Fibroblast of skin of right quadriceps (primary cell): ENCODE measurements at regions not wholly inside any gene's neighbourhood (a gene's known extent, or its start where the extent isn't known, plus 50 kb on each side); places are given as distances from the start of the nearest gene placed in this dataset.

Source experiments
- DNase-seq: peaks from one replicate; pipeline ENCODE4 v3.0.0-alpha.2; 2013

DNA sequence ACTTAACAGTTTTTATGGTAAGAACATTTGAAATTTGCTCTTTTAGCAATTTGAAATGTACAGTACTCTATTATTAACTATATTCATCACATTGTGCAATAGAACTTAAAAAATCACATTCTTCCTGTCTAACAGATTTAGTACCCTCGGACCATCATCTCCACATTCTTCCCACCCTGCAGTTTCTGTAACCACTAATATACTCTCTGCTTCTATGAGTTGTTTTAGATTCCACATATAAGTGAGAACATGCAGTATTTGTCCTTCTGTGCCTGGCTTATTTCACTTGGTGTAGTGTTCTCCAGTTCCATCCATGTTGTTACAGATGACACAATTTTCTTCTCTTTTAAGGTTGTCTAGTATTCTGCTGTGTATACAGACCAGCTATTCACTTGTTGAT lies 88.9 kb upstream of the SEC61G start:
- peak; percentile 50 for DNase-seq

DNA sequence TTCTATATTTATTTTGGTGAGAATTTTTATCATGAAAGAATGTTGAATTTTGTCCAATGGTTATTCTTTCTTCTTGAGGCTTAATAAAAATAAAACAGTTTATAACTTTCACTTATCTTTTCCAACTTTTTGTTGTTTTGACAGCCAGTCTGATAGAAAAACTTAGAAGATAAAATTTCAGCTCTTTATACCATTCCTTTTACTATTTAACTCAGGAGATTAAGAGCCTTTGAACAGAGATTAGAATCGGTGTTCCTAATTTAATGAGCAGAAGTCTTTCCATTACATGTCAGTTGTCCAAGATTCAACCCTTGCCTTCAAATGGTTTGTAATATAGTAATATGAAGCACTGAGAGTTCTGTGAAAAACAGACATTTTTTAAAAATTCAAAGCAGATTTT lies 97.8 kb upstream of the SEC61G start:
- DNase-seq, result no peak

DNA sequence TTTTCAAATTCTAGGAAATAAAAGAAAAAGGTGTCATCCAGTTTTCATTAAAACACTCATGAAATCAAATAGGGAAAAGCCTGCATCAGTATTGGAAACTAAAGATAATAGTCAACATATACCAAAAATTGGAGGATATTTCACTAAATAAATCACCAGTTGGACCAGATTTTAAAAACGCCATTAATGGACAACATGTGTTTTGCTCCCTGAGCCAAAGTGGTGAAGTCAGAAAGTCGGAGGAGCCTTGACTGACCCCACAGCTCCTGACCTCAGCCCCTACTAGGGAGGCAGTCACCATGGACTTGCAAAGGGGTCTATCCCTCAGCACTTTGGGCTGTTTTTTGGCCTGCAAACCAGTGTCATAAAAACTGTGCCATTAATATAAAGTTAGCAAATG lies 98.3 kb upstream of the SEC61G start:
- no peak for DNase-seq

DNA sequence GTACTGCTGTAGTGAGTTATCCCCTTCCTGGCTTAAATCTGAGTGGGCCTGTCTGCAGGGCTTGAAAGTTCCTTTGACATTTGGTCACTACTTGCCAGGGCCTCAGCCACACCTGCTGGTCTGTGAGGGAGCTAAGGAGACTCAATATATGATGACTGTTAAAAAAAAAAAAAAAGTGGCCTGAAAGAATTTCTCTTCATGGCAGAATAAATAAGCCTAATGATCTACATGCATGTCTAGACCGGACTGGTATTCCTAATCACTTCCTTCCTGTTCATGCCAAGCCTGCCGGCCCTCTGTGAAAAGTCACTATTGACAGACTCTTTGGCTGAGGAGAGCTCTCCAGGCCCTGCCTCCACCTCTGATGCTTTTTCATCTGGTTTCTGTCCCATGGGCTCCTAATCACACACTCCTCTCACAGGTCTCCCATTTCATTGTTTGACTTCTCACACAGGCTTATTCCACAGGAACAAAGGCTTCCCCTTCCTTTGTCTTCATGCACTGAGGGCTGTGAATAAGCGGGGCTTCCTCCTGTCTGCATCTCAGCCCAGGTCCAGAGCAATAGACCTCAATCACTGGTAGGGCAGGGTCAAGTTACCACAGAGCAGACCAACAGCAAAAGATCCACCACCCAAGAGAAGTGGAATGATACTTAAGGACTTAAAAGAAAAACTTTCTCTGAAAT lies 99.1 kb upstream of the SEC61G start:
- DNase-seq, result no peak

DNA sequence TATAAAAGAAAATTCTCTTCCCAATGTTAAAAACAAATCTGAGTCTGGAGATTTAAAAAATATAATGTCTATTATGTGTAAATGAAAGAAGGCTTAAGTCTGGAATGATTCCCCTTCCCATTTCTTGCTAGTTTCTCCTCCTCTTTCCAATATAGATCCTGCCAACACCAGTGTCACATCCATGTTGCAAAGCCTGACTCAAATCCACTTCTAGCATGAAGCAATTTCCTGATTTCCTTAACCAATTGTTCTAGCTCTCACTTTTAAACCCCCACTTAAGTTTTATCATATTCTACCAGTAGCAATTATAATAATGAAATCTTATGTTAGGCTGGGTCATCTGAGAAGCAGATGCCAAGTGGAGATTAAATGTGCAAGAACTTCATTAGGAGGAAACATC lies 100.1 kb upstream of the SEC61G start:
- DNase-seq, result no peak

DNA sequence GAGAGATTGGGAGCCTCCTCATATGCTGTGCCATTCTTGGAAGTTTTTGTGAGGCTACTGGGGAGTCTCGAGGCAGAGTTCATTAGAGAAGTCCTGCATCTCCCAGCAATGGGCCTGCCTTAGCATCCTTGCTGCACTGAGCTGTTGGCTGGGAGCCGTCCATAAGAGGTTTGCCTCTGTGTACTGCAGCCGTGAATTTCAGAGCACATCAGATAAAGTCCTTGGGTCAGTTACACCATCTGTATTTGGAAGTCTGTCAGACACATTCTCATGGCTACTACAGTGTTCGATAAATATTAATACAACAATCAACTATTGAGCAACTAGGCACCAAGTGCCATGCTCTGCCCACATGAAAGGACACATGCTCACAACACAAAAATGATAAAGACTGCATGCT lies 100.5 kb upstream of the SEC61G start:
- DNase-seq, result no peak

DNA sequence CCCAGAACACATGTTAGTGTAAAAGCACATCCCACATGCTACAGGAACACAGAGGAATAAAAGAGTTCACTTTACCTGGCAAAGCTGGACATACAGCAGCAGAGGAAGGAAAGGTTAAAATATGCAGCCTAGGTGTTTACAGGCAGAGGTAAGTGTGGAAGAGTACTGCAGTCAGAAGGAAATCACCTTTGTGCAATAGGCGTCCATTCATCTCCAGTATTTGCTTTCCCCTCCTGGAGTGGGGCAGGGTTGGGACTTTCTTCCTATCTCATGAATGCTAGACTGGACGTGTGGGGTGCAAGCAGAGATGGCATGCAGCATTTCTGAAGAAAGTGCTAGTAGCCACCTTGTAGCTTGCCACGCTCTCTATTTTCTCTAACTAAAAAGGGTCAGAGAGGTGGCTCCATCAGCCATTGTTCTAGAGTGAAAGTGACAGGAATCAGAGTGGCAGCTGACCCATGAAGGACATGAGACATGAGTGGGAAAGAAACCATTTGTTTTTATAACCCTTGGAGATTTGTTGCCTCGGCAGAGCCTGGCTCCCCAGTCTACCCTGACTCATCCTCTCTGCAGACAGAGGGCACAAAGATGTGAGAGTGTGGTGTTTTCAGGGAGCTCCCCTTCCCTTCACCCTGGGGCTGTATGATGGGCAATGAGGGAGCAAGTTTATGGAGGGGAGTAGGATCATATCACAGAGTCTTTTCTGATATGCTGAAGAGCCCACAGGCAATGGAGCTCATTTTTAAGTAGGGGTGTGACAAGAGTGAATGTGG lies 101.2 kb upstream of the SEC61G start:
- DNase-seq, result no peak

DNA sequence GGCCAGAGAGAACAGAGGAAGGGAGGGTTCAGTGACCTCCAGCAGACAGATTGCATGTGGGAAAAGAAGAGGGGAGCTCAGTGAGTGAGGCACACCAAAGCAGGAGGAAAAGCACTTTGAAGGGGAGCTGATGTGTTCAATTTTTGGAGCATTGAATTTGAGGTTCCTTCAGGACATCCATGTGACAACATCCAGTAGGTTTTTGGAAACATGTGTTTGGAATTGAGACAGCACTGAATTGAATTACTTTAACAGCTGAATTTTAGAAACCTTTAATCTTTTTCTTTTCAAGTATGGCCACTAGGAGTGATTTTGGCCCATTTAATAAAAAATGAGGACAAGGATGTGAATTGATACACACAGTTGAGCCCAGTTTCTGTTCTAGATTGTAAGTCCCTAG lies 101.8 kb upstream of the SEC61G start:
- DNase-seq, result no peak

DNA sequence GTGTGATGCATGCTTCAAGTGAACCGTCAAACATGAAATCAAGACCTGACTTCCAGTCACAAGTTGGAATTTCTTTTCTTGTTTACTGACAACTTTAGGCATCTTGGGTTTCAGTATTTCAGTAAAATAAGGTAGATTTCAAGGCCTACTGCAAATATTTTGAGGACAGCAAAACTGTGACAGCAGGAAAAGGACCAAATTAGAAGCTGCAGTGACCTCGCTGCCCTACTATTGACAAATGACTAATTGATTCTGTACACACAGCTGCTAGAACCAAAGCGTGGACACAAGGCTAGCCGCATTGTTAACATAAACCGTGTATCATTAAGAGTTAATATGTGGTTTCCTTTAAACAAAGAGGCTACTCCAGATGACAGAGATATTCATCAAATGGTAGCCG lies 105.7 kb upstream of the SEC61G start:
- no peak for DNase-seq

DNA sequence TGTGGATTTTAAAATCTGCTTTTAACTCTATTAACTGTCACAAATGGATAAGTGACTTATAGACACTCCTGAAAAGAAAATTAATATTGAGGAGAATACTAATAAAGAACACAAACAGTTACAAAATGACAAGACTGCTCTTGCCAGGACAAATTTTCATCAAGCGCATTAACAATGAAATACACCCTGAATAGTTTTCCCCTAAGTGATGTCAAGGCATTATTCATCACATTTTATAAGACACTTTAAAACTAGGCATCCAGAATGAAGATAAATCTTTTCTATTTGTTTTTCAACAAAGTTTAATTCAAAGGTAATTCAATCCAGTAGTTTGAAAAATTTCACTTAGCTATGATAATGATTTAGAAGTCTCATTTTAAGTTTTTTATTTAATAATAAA lies 110.5 kb upstream of the SEC61G start:
- DNase-seq, result no peak

DNA sequence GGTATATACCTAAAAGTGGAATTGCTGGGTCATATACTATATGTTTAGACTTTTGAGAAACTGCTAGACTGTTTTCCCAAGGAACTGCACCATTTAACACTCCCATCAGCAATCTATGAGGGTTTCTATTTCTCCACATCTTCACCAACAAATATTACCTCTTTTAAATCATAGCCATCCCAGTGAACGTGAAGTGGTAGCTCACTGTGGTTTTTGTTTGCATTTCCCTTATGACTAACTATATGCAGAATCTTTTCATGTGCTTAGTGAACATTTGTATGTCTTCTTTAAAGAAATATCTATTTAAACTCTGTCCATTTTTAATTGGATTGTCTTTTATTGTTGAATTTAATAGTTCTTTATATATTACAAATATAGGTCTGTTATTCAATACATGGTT lies 115.8 kb upstream of the SEC61G start:
- no peak for DNase-seq

DNA sequence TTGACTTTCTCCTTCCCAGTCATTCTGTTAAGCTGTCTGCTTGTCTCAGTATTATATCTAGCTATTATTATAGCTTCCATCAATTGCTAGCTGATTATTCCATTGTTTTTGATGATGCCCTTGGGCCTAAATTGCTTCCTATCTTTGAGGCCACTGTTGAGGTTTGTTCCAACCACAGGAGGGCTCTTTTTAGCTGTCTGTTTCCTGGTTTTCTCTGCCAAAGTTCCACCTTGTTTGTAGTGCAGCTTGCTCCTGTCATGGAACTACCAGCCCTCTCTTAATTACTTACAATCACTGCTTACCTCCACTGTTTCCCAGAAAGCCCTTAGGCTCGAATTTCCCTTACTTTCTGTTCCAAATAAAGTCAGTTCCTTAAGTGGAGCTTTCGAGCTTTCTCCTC lies 118.7 kb upstream of the SEC61G start:
- DNase-seq, result no peak

DNA sequence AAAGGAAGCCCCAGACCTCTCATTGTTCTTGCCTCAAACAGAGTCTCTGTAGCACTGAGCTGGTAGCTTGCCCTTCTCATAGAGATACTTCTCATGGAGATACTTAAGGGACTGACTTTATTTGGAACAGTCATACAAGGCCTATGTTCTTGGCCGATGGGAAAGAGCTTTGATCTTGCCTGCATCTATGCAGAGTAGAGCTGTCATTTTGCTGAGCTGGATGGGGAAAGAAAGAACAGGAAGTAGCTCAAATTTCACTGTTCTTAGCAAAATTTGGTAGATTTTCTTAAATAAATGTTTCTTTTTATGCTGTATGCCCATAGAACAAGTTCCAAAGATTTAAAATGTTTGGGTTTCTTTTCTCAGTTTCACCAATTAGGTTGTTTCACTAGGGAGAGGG lies 119.3 kb upstream of the SEC61G start:
- no peak for DNase-seq

DNA sequence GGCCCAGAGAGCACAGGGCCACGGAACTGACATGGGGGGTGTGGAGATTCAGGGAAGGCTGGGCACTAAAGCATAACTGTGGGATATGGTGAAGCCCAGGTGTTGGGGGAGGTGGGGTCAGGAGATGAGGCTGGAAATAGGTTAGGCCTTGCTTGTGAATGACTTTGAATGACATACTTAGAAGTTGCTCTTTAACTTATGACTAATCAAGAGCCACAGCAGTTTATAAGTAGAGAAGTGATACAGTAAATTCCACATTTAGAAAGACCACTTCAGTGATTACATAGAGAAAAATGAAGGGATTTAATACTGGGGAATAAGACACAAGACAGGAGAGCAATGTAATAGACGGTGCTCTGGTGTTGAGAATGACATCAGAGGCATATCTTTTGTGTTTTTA lies 120.8 kb upstream of the SEC61G start:
- no peak for DNase-seq

DNA sequence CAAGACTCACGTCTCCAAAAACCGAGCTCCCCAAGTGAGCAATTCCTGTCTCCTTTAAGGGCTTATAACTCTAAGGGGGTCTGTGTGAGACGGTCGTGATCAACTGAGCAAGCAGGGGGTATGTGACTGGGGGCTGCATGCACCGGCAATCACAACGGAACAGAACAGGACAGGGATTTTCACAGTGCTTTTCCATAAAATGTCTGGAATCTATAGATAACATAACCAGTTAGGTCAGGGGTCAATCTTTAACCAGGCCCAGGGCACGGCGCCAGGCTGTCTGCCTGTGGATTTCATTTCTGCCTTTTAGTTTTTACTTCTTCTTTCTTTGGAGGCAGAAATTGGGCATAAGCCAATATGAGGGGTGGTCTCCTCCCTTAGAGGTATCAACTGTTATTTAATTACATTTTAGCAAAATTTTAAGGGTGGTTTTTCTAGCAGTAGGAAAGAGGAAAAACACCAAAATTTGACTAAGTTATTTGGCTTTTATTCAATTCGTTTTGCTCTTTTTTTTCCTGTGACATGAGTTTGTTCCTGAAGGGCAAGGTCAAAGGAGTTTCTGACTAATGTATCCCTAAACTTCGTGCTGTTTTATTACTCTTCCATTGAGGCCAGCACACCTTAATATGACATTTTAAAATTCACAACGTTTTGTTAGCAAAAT lies 121.4 kb upstream of the SEC61G start:
- DNase-seq, result no peak

DNA sequence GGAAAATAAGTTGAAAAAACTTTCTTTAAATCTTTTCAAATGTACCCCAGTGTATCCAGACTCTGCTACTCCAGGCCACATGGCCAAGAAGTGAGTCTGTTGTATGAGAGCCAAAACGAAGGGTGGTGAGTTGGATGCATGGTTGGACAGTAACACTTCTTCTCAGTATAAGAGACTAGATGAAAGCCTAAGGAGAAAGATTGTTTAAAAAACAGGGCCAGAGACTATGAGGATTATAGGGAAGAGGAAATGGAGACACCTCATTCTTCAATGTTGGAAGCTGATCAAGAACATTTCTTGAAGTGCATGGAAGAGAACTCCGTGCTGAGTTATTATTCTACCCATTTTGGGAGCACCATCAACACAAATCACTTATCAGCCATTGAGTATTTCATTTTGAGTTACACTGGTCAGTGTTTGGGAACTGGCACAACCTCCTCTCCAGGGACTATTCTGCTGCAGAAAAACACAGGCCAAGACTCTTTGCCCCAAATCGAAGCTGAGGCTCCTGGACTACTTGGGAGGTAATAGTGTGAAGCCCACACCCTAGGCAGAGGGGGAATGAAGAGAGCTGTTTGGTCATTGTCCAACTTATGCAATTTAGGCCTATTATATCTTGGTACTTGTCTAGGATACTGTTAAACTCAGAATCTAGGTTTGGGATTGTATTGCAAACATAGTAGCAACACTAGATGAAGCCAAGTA lies 123.0 kb upstream of the SEC61G start:
- no peak for DNase-seq

DNA sequence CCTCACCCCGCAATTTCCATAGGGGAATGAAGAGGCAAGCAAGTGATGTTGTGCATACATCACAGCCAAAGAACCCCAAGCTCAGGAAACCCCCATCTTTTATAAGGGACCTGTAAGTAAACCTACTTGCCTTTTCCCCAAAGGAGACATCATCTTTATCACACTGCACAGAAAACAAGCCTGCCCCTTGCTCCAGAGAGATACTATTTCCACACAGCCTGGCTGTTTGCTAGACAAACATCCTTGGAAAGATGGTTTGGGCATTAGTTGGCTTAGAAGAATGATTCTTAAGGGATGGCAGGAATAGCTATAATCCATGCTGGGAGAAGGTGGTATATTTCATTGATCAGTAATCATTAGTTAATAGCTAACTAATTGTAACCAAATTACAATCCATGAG lies 123.7 kb upstream of the SEC61G start:
- DNase-seq, result no peak

DNA sequence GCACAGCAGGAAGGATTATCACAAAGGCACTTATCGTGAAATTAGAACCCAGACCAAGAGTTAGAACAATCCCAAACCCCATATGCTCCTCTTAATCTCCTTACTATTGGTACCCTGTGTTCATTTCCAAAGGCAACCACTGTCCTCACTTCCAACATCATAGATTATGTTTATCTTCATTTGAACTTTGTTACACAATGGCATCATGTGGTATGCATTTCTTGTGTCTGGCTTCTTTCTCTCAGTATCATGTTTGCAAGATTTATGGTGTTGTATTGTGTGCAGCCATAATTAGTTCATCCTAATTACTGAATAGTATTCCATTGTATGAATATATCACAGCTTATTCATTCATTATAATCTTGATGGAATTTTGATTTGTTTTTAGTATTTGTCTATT lies 124.6 kb upstream of the SEC61G start:
- DNase-seq, result no peak

DNA sequence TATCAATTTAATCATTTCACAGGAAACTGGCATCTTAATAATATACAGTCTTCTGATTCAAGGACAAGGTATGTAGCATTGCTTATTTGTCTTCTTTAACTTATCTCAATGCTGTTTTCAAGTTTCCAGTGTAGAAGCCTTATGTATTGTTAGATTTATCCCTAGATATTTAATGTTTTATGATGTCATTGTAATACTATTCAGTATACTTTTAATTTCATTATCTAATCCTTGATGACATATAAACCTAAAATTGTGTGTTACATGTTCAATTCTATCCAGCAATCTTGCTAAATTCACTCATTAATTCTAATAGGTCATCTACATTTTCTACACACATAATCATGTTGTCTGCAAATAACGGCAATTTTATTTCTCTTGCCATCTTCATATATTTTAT lies 126.3 kb upstream of the SEC61G start:
- DNase-seq, result no peak

DNA sequence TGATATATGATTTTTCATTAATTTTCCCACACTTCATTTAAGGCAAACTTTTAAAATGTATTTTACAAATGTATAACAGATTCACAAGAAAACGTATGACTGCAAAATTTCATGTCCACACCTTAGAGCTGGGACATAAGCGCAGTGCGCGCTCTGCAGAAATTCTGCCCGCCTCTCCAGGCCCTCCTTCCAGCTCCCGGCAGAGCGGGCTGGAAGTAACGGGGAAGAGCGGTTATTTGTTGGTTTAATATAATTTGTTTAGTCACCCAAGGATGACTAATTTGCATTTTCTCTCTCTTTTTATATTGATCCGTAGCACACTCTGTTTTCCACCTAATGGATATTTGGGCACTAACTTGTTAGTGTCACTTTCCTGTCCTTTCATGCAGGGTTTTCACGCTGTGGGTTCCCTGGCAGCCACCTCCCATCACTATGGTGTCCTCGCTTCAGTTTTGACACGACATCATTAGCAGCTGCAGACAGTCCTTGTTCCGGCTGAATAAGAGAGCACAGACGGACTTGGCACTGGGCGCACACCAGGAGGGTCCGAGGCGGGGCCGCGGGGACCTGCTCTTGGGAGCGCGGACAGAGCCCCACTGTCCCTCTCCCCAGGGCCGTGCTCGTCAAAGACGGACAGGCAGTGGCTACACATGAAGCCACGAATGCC lies 129.2 kb upstream of the SEC61G start:
- no peak for DNase-seq

DNA sequence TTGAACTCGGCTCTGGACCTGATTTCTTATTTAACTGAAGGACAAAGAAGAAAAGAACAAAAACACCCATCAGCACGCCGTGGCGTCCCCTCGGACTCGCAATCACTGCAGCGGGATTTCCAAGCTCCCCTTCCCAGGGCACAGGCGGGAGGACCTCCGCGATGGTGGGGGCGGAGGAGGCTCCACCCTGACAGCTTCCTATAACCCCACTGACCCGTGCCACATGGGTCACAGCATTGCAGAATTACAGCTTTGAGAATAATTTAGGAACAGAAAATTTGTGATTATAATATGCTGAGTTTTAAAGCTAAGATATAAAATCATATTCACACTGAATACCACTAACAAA lies 129.7 kb upstream of the SEC61G start:
- no peak for DNase-seq

DNA sequence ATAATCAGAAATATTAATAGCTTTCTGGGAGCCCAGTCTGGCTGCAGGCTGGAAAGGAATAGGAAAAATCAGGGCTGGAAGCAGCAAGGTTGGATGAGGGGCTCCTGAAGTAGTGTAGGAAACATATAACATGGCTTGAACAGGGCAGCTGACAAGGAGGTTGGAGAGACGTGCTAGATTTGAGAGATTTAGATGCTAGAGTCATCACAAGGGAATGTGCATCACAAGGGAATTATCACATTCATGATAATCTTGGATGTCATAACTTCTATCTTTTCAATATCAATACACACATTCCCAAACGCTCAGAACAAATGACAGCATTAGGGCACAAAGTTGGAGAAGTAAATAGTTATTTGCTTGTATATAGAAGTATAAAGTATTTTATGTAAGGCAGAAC lies 120.9 kb upstream of the EGFR start:
- no peak for DNase-seq

DNA sequence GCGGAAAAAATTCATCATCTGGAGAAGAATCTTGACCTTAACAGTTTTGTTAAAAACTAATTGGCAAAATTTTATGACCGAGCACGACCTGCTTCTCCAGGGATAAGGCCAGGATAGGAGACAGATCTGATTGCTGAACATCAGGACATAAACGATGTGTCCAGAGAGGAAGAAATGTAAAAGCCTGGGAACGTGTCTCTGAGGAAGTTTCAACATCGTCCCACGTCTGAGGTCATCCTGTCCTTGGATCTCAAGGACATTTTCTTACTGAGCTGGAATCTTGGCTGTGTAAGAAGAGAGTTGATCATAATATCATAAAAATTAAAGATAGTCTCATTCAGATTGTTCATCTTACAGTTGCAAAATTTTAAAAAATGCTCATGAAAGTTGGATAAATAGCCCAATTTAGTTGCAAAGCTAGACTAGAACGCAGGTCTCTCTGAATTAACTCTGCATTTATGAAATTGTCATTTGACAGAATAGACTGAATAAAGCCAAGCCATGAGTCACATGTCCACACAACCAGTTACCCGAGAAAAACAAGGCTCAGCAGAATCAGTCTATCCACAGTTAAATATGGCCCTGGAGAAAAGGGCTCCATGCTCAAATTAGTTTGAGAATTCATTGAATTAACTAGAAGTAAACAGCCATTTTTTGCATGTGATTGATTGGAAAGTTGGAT lies 120.0 kb upstream of the EGFR start:
- DNase-seq, result no peak
